Karpas-422 (cell line): ENCODE measurements at regions not wholly inside any gene's neighbourhood (a gene's known extent, or its start where the extent isn't known, plus 50 kb on each side); places are given as distances from the start of the nearest gene placed in this dataset.
"Not testable (repeated sequence)": the region's sequence is repeated elsewhere in the genome, so short reads cannot be mapped to it uniquely, and the experiment has no call there.

Experiments
- DNase-seq: peaks from one replicate; pipeline ENCODE4 v3.0.0-alpha.2; 2015
- H2AFZ ChIP-seq: fragments of 200-600 bp; sonication (generic); 2 replicates; pipeline ENCODE4 v1.6.1; 2014; ENCODE audit warnings: antibody characterized with exemption, low read length, mixed read lengths
- H3K27ac ChIP-seq: fragments of 200-600 bp; sonication (generic); 2 replicates; pipeline ENCODE4 v1.5.1; 2014; ENCODE audit warnings: mild to moderate bottlenecking, low read length, moderate library complexity
- H3K27me3 ChIP-seq: fragments of 200-600 bp; sonication (generic); 2 replicates; pipeline ENCODE4 v1.6.1; 2014; ENCODE audit warnings: low read length, mixed read lengths
- H3K36me3 ChIP-seq: fragments of 200-600 bp; sonication (generic); 2 replicates; pipeline ENCODE4 v1.6.1; 2014; ENCODE audit warnings: low read length, mixed read lengths; ENCODE audit not compliant: insufficient read depth
- H3K4me1 ChIP-seq: fragments of 200-600 bp; sonication (generic); 2 replicates; pipeline ENCODE4 v1.6.1; 2014; ENCODE audit warnings: mild to moderate bottlenecking, low read length, mixed read lengths
- H3K4me2 ChIP-seq: fragments of 200-600 bp; sonication (generic); 2 replicates; pipeline ENCODE4 v1.6.1; 2014; ENCODE audit warnings: low read length, low read depth, mild to moderate bottlenecking; ENCODE audit not compliant: poor library complexity, severe bottlenecking
- H3K4me3 ChIP-seq: fragments of 200-600 bp; sonication (generic); 2 replicates; pipeline ENCODE4 v1.5.1; 2014; ENCODE audit warnings: mild to moderate bottlenecking, antibody characterized with exemption, low read length, mixed read lengths
- H3K79me2 ChIP-seq: fragments of 200-600 bp; sonication (generic); 2 replicates; pipeline ENCODE4 v1.6.1; 2014; ENCODE audit warnings: mild to moderate bottlenecking, low read length, mixed read lengths
- H3K9ac ChIP-seq: fragments of 200-600 bp; sonication (generic); 2 replicates; pipeline ENCODE4 v1.6.0; 2014; ENCODE audit warnings: low read length
- H3K9me2 ChIP-seq: fragments of 200-600 bp; sonication (generic), shearing (Covaris generic); replicated peaks from 2 replicates; pipeline ENCODE4 v1.6.0; 2014; ENCODE audit warnings: mild to moderate bottlenecking, low read length, moderate library complexity; ENCODE audit not compliant: insufficient read depth
- H3K9me3 ChIP-seq: fragments of 300-700, 200-600 bp; sonication (generic); 2 replicates; pipeline ENCODE4 v1.6.1; 2014; ENCODE audit warnings: low read length, mixed read lengths
- H4K20me1 ChIP-seq: fragments of 200-600 bp; sonication (generic); 2 replicates; pipeline ENCODE4 v1.6.1; 2014; ENCODE audit warnings: mild to moderate bottlenecking, antibody characterized with exemption, low read length, low read depth; ENCODE audit not compliant: insufficient read depth

GRCh38 chr2:241985161-241985985 lies 115.8 kb downstream of the RTP5 start:
- H3K9ac ChIP-seq, H3K4me1 ChIP-seq, H3K36me3 ChIP-seq, H3K9me3 ChIP-seq, DNase-seq, H3K79me2 ChIP-seq, H3K27me3 ChIP-seq, H3K9me2 ChIP-seq, H3K27ac ChIP-seq, H3K4me2 ChIP-seq, H2AFZ ChIP-seq, H3K4me3 ChIP-seq, H4K20me1 ChIP-seq: not testable (repeated sequence)

GRCh38 chr2:241985986-241986329 lies 116.4 kb downstream of the RTP5 start:
- Histone ChIP-seq H3K9me2 (no peaks in the 10 kb centered on the region), H3K4me1 (peaks cover 4% of the 10 kb centered on the region; the same call in 1 of the 2 replicates), H3K9ac (no peak overlapping the region), H4K20me1 (no peaks in the 10 kb centered on the region), H3K4me2 (no peak overlapping the region), H3K36me3 (no peaks in the 10 kb centered on the region), H2AFZ (no peak overlapping the region), H3K79me2 (no peaks in the 10 kb centered on the region), H3K27ac (no peak overlapping the region), H3K9me3 (no peaks in the 10 kb centered on the region), H3K27me3 (no peaks in the 10 kb centered on the region), H3K4me3 (no peak overlapping the region)
- DNase-seq, result no peak

GRCh38 chr2:241986836-241987641 lies 117.5 kb downstream of the RTP5 start:
- no peaks in the 10 kb centered on the region for H3K27me3 ChIP-seq
- H2AFZ ChIP-seq, result no peak overlapping the region
- H3K9me2 ChIP-seq, result no peaks in the 10 kb centered on the region
- H4K20me1 ChIP-seq, result no peaks in the 10 kb centered on the region
- H3K79me2 ChIP-seq, result no peaks in the 10 kb centered on the region
- H3K36me3 ChIP-seq, result no peaks in the 10 kb centered on the region
- H3K4me2 ChIP-seq, result no peak overlapping the region
- H3K4me3 ChIP-seq, result no peak overlapping the region
- no peak overlapping the region for H3K27ac ChIP-seq
- no peaks in the 10 kb centered on the region for H3K9me3 ChIP-seq
- peaks cover 4% of the 10 kb centered on the region; the same call in 1 of the 2 replicates for H3K4me1 ChIP-seq
- no peak overlapping the region for H3K9ac ChIP-seq
- DNase-seq, result no peak

- no peaks in the 10 kb centered on the region for H3K27me3 ChIP-seq
- H2AFZ ChIP-seq, result no peak overlapping the region
- H3K36me3 ChIP-seq, result no peaks in the 10 kb centered on the region
- no peaks in the 10 kb centered on the region for H3K9me3 ChIP-seq
- no peaks in the 10 kb centered on the region for H4K20me1 ChIP-seq
- no peak overlapping the region for H3K4me2 ChIP-seq
- H3K4me1 ChIP-seq, result peaks cover 4% of the 10 kb centered on the region; the same call in 1 of the 2 replicates
- H3K9me2 ChIP-seq, result no peaks in the 10 kb centered on the region
- no peak overlapping the region for H3K9ac ChIP-seq
- no peak overlapping the region for H3K27ac ChIP-seq
- no peak overlapping the region for H3K4me3 ChIP-seq
- DNase-seq, result no peak
- no peaks in the 10 kb centered on the region for H3K79me2 ChIP-seq
Observed at GRCh38 chr2:241987726-241988125, 118.2 kb downstream of the RTP5 start.

- no peaks in the 10 kb centered on the region for H3K27me3 ChIP-seq
- H3K4me2 ChIP-seq, result no peak overlapping the region
- H3K9me3 ChIP-seq, result no peaks in the 10 kb centered on the region
- no peak overlapping the region for H2AFZ ChIP-seq
- no peak overlapping the region for H3K27ac ChIP-seq
- H4K20me1 ChIP-seq, result no peaks in the 10 kb centered on the region
- H3K9ac ChIP-seq, result no peak overlapping the region
- H3K9me2 ChIP-seq, result no peaks in the 10 kb centered on the region
- no peaks in the 10 kb centered on the region for H3K36me3 ChIP-seq
- no peak for DNase-seq
- no peak overlapping the region for H3K4me3 ChIP-seq
- H3K79me2 ChIP-seq, result no peaks in the 10 kb centered on the region
- peaks cover 4% of the 10 kb centered on the region; the same call in 1 of the 2 replicates for H3K4me1 ChIP-seq
Observed at GRCh38 chr2:241988146-241988545, 118.6 kb downstream of the RTP5 start.

GRCh38 chr2:241989074-241989473 lies 119.5 kb downstream of the RTP5 start:
- H3K27ac ChIP-seq, result no peak overlapping the region
- no peak overlapping the region for H3K4me3 ChIP-seq
- H3K4me2 ChIP-seq, result no peak overlapping the region
- no peak overlapping the region for H2AFZ ChIP-seq
- no peak for DNase-seq
- H3K27me3 ChIP-seq, result no peaks in the 10 kb centered on the region
- no peaks in the 10 kb centered on the region for H3K9me2 ChIP-seq
- H4K20me1 ChIP-seq, result no peaks in the 10 kb centered on the region
- no peak overlapping the region for H3K9ac ChIP-seq
- no peaks in the 10 kb centered on the region for H3K36me3 ChIP-seq
- no peaks in the 10 kb centered on the region for H3K79me2 ChIP-seq
- H3K4me1 ChIP-seq, result peaks cover 4% of the 10 kb centered on the region; the same call in 1 of the 2 replicates
- no peaks in the 10 kb centered on the region for H3K9me3 ChIP-seq

GRCh38 chr2:241990466-241990865 lies 120.9 kb downstream of the RTP5 start:
- H3K4me1 ChIP-seq, result no peaks in the 10 kb centered on the region
- no peaks in the 10 kb centered on the region for H3K36me3 ChIP-seq
- no peak overlapping the region for H3K27ac ChIP-seq
- no peaks in the 10 kb centered on the region for H3K27me3 ChIP-seq
- H3K4me3 ChIP-seq, result no peak overlapping the region
- no peak overlapping the region for H3K4me2 ChIP-seq
- no peaks in the 10 kb centered on the region for H3K79me2 ChIP-seq
- H3K9me3 ChIP-seq, result no peaks in the 10 kb centered on the region
- H4K20me1 ChIP-seq, result no peaks in the 10 kb centered on the region
- DNase-seq, result no peak
- H3K9me2 ChIP-seq, result no peaks in the 10 kb centered on the region
- no peak overlapping the region for H3K9ac ChIP-seq
- H2AFZ ChIP-seq, result no peak overlapping the region

GRCh38 chr2:241991299-241991698 lies 121.8 kb downstream of the RTP5 start:
- no peaks in the 10 kb centered on the region for H3K9me3 ChIP-seq
- H3K9me2 ChIP-seq, result no peaks in the 10 kb centered on the region
- DNase-seq, result no peak
- H2AFZ ChIP-seq, result no peak overlapping the region
- H3K4me1 ChIP-seq, result no peaks in the 10 kb centered on the region
- no peak overlapping the region for H3K9ac ChIP-seq
- H3K36me3 ChIP-seq, result no peaks in the 10 kb centered on the region
- H4K20me1 ChIP-seq, result no peaks in the 10 kb centered on the region
- no peak overlapping the region for H3K27ac ChIP-seq
- H3K79me2 ChIP-seq, result no peaks in the 10 kb centered on the region
- H3K27me3 ChIP-seq, result no peaks in the 10 kb centered on the region
- H3K4me2 ChIP-seq, result no peak overlapping the region
- H3K4me3 ChIP-seq, result no peak overlapping the region
